Keratinocyte (primary cell): ENCODE measurements at regions not wholly inside any gene's neighbourhood (a gene's known extent, or its start where the extent isn't known, plus 50 kb on each side); places are given as distances from the start of the nearest gene placed in this dataset.

Experiments
- EZH2 ChIP-seq: IDR thresholded peaks from one replicate; pipeline ENCODE4 v1.6.1; 2012; ENCODE audit warnings: inconsistent platforms, mild to moderate bottlenecking, low read length, moderate library complexity
- TF ChIP-seq, protein P1 (sequence below), 3 experiments: IDR thresholded peaks in 1 of 3; conservative IDR thresholded peaks in 1 of 3; optimal IDR thresholded peaks in 1 of 3; 2 replicates in 2 of 3; 3 replicates in 1 of 3; pipeline versions ENCODE3 to v1.5.1; 2011; ENCODE audit warnings: low read length in 3 of 3, mild to moderate bottlenecking in 3 of 3, moderate library complexity in 2 of 3, control low read depth in 1 of 3, inconsistent platforms in 1 of 3; ENCODE audit not compliant: insufficient read depth in 2 of 3; ENCODE audit errors: extremely low read depth in 1 of 3

DNA sequence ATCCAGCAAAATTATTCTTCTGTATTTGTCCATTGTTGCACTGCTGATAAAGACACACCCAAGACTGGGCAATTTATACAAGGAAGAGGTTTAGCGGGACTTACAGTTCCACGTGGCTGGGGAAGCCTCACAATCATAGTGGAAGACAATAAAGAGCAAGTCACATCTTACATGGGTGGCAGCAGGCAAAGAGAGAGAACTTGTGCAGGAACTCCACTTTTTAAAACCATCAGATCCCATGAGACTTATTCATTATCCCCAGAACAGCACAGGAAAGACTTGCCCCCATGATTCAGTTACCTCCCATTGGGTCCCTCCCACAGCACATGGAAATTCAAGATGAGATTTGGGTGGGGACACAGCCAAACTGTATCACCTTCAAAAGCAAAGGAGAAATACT lies 286.5 kb upstream of the ECI2 start:
- TF ChIP-seq, protein P1, sequence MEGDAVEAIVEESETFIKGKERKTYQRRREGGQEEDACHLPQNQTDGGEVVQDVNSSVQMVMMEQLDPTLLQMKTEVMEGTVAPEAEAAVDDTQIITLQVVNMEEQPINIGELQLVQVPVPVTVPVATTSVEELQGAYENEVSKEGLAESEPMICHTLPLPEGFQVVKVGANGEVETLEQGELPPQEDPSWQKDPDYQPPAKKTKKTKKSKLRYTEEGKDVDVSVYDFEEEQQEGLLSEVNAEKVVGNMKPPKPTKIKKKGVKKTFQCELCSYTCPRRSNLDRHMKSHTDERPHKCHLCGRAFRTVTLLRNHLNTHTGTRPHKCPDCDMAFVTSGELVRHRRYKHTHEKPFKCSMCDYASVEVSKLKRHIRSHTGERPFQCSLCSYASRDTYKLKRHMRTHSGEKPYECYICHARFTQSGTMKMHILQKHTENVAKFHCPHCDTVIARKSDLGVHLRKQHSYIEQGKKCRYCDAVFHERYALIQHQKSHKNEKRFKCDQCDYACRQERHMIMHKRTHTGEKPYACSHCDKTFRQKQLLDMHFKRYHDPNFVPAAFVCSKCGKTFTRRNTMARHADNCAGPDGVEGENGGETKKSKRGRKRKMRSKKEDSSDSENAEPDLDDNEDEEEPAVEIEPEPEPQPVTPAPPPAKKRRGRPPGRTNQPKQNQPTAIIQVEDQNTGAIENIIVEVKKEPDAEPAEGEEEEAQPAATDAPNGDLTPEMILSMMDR (optimal IDR thresholded peaks at IDR 0.05 in 1 of 3, IDR thresholded peaks at IDR 0.05 in 1 of 3, conservative IDR thresholded peaks at IDR 0.05 in 1 of 3; ENCODE audit: extremely low read depth in 1 of 3, insufficient read depth in 2 of 3, low read length in 3 of 3): no peak
- no peak for TF ChIP-seq EZH2
